H1 (cell line): ENCODE measurements at regions not wholly inside any gene's neighbourhood (a gene's known extent, or its start where the extent isn't known, plus 50 kb on each side); places are given as distances from the start of the nearest gene placed in this dataset.

Experiments used
- CTCF ChIA-PET: fragments of 300-600 bp; sonication (Branson Sonifier 250); formaldehyde crosslinking; loops from one replicate; lab custom pipeline; 2021; ENCODE audit not compliant: partially characterized antibody; lab: Charles Lee
- POLR2A ChIA-PET: fragments of 300-600 bp; sonication (Branson Sonifier 250); formaldehyde crosslinking; loops from one replicate; lab custom pipeline; 2021; ENCODE audit warnings: inconsistent platforms; ENCODE audit not compliant: partially characterized antibody; lab: Charles Lee
- DNase-seq, 2 experiments: peaks; one replicate each; pipeline versions ENCODE4 v3.0.0 to v3.0.0-alpha.2; 2010 to 2022; ENCODE audit warnings: low spot score in 2 of 2, low read depth in 1 of 2, mixed read lengths in 1 of 2
- FAIRE-seq: peaks from 2 replicates; lab custom pipeline; 2011; peaks lifted over from hg19 to GRCh38; lab: Jason Lieb, UNC
- H2AFZ ChIP-seq: 2 replicates; pipeline ENCODE4 v1.8.1; 2012; ENCODE audit warnings: low read length, inconsistent platforms
- H2AK5ac ChIP-seq: 2 replicates; pipeline ENCODE4 v1.6.1; 2013; ENCODE audit warnings: low read depth, low read length
- H2BK120ac ChIP-seq: replicated peaks from 2 replicates; pipeline ENCODE3; 2013; ENCODE audit warnings: low read depth, low read length, inconsistent platforms
- H2BK12ac ChIP-seq: 2 replicates; pipeline ENCODE4 v1.6.1; 2013; ENCODE audit warnings: low read depth, low read length
- H2BK15ac ChIP-seq: 2 replicates; pipeline ENCODE4 v1.6.1; 2013; ENCODE audit warnings: low read length
- H2BK20ac ChIP-seq: 2 replicates; pipeline ENCODE4 v1.6.1; 2013; ENCODE audit warnings: low read length
- H2BK5ac ChIP-seq: 2 replicates; pipeline ENCODE4 v1.6.1; 2013; ENCODE audit warnings: low read depth, low read length
- H3K14ac ChIP-seq: 2 replicates; pipeline ENCODE4 v1.6.1; 2013; ENCODE audit warnings: inconsistent platforms; ENCODE audit not compliant: insufficient read length
- H3K18ac ChIP-seq: 2 replicates; pipeline ENCODE4 v1.6.1; 2013; ENCODE audit warnings: low read length; ENCODE audit errors: extremely low read depth
- H3K23ac ChIP-seq: 2 replicates; pipeline ENCODE4 v1.6.1; 2013; ENCODE audit warnings: inconsistent platforms; ENCODE audit not compliant: insufficient read length
- H3K23me2 ChIP-seq: 2 replicates; pipeline ENCODE4 v1.6.1; 2013; ENCODE audit warnings: low read depth, low read length
- H3K27ac ChIP-seq: 2 replicates; pipeline ENCODE4 v1.6.1; 2011; ENCODE audit warnings: low read depth, low read length, inconsistent platforms
- H3K27me3 ChIP-seq, 4 experiments: replicated peaks in 1 of 4; 1 replicate in 1 of 4; 2 replicates in 3 of 4; pipeline versions ENCODE4 v1.6.1 to v1.8.1; 2011 to 2013; ENCODE audit warnings: low read length in 3 of 4, mild to moderate bottlenecking in 3 of 4, inconsistent platforms in 2 of 4, mixed read lengths in 2 of 4, moderate library complexity in 1 of 4; ENCODE audit not compliant: control insufficient read depth in 3 of 4, insufficient read depth in 3 of 4; ENCODE audit errors: extremely low read depth in 1 of 4
- H3K36me3 ChIP-seq, 4 experiments: 2 replicates each; pipeline versions ENCODE4 v1.6.1 to v1.8.1; 2011 to 2013; ENCODE audit warnings: mild to moderate bottlenecking in 4 of 4, low read length in 3 of 4, moderate library complexity in 2 of 4, control low read depth in 1 of 4, inconsistent platforms in 1 of 4; ENCODE audit not compliant: insufficient read depth in 4 of 4, control insufficient read depth in 2 of 4
- H3K4ac ChIP-seq: replicated peaks from 2 replicates; pipeline ENCODE3; 2013; ENCODE audit warnings: low read length, low read depth, mixed read lengths, inconsistent platforms; ENCODE audit not compliant: insufficient read length
- H3K4me1 ChIP-seq, 4 experiments: replicated peaks in 1 of 4; 1 replicate in 1 of 4; 2 replicates in 3 of 4; pipeline versions ENCODE4 v1.6.1 to v1.8.1; 2011 to 2013; ENCODE audit warnings: low read length in 3 of 4, inconsistent platforms in 2 of 4, mixed read lengths in 1 of 4; ENCODE audit not compliant: insufficient read depth in 4 of 4, control insufficient read depth in 3 of 4
- H3K4me2 ChIP-seq, 2 experiments: 2 replicates each; pipeline versions ENCODE4 v1.6.1 to v1.8.1; 2011 to 2013; ENCODE audit warnings: low read depth in 2 of 2, low read length in 2 of 2, control low read depth in 1 of 2, inconsistent platforms in 1 of 2, mild to moderate bottlenecking in 1 of 2; ENCODE audit not compliant: insufficient read depth in 1 of 2
- H3K4me3 ChIP-seq, 4 experiments: fragments of 200-600, 300-600 bp in 1 of 4; sonication (generic), shearing (Covaris generic), sonication (Bioruptor Twin) in 1 of 4; 2 replicates each; pipeline versions ENCODE4 v1.5.1 to v1.8.1; 2011 to 2016; ENCODE audit warnings: low read length in 4 of 4, low read depth in 3 of 4, control low read depth in 2 of 4, inconsistent platforms in 2 of 4, mild to moderate bottlenecking in 2 of 4, mixed read lengths in 1 of 4, moderate library complexity in 1 of 4; ENCODE audit not compliant: insufficient read depth in 2 of 4; ENCODE audit errors: extremely low read depth in 1 of 4
- H3K56ac ChIP-seq: replicated peaks from 2 replicates; pipeline ENCODE3; 2013; ENCODE audit warnings: low read depth, mild to moderate bottlenecking, mixed read lengths, low read length, inconsistent platforms; ENCODE audit not compliant: insufficient read length
- H3K79me1 ChIP-seq: 2 replicates; pipeline ENCODE4 v1.6.1; 2013; ENCODE audit warnings: low read depth, low read length, control low read depth
- H3K79me2 ChIP-seq, 2 experiments: 2 replicates each; pipeline versions ENCODE4 v1.6.1 to v1.8.1; 2012 to 2013; ENCODE audit warnings: low read length in 2 of 2, mild to moderate bottlenecking in 2 of 2, inconsistent platforms in 1 of 2; ENCODE audit not compliant: insufficient read depth in 2 of 2, control insufficient read depth in 1 of 2
- H3K9ac ChIP-seq, 4 experiments: replicated peaks in 1 of 4; 1 replicate in 1 of 4; 2 replicates in 3 of 4; pipeline versions ENCODE4 v1.6.1 to v1.8.1; 2011 to 2013; ENCODE audit warnings: low read depth in 3 of 4, low read length in 3 of 4, control low read depth in 2 of 4, mild to moderate bottlenecking in 2 of 4, moderate library complexity in 2 of 4, inconsistent platforms in 1 of 4; ENCODE audit errors: extremely low read depth in 1 of 4
- H3K9me3 ChIP-seq, 2 experiments: 2 replicates each; pipeline versions ENCODE4 v1.6.1 to v1.8.1; 2012 to 2013; ENCODE audit warnings: mild to moderate bottlenecking in 2 of 2, moderate library complexity in 2 of 2, control low read depth in 1 of 2, inconsistent platforms in 1 of 2, low read depth in 1 of 2, low read length in 1 of 2, mixed read lengths in 1 of 2; ENCODE audit not compliant: insufficient read depth in 2 of 2
- H4K20me1 ChIP-seq, 2 experiments: replicated peaks in 1 of 2; 2 replicates each; pipeline versions ENCODE3 to v1.8.1; 2011 to 2013; ENCODE audit warnings: inconsistent platforms in 2 of 2, low read length in 2 of 2, mild to moderate bottlenecking in 1 of 2; ENCODE audit not compliant: insufficient read depth in 2 of 2, control insufficient read depth in 1 of 2
- H4K5ac ChIP-seq: 2 replicates; pipeline ENCODE4 v1.6.1; 2013; ENCODE audit warnings: low read length, low read depth, mixed read lengths, inconsistent platforms; ENCODE audit not compliant: insufficient read length
- H4K8ac ChIP-seq: 2 replicates; pipeline ENCODE4 v1.8.0; 2013; ENCODE audit warnings: mild to moderate bottlenecking, moderate library complexity, low read length, inconsistent platforms; ENCODE audit not compliant: insufficient read depth; ENCODE audit errors: extremely low read depth
- H4K91ac ChIP-seq: replicated peaks from 2 replicates; pipeline ENCODE3; 2013; ENCODE audit warnings: low read length, mixed read lengths, inconsistent platforms; ENCODE audit not compliant: insufficient read length
- TAF7 ChIP-seq: optimal IDR thresholded peaks from 2 replicates; pipeline ENCODE3; 2011; ENCODE audit warnings: low read depth, mild to moderate bottlenecking, inconsistent platforms, low read length, moderate library complexity, borderline replicate concordance
- TF ChIP-seq, protein P1 (sequence below): fragments of 300-600 bp; sonication (generic); IDR thresholded peaks from 2 replicates; pipeline ENCODE4 v1.7.1; 2012; ENCODE audit warnings: low read length, moderate library complexity, mild to moderate bottlenecking, inconsistent platforms; ENCODE audit not compliant: insufficient replicate concordance

DNA sequence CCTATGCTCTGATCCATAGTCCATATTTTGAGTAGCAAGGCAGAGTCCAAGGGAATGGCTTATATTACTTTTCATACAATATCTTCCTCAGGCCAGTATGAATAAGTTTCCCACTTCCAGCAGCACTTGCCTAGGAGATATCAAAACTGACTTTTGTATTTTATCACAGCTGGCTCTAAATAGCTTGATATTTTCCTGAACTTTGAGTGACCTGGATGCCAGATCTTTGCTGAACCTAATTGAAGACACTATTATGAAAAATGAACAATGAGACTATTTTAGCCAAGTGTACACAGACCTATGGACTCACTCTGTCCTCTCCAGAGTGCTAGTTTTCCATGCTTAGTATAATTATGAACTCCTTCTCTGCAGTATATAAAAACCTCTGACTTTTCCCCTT lies 475.6 kb upstream of the PTGER4 start:
- Histone ChIP-seq H2BK12ac (no peak overlapping the region), H2BK120ac (no peak overlapping the region), H3K23ac (no peak overlapping the region), H3K4me1 (no peaks in the 10 kb centered on the region), H3K27ac (no peak overlapping the region; the same call in 1 of the 2 replicates), H3K79me1 (no peaks in the 10 kb centered on the region), H2AFZ (no peak overlapping the region), H3K9ac (no peak overlapping the region), H3K79me2 (no peaks in the 10 kb centered on the region), H3K56ac (no peak overlapping the region), H4K20me1 (no peaks in the 10 kb centered on the region), H3K36me3 (no peaks in the 10 kb centered on the region), H3K4me2 (no peak overlapping the region), H3K4me3 (no peak overlapping the region), H4K5ac (no peak overlapping the region), H4K91ac (no peak overlapping the region), H4K8ac (no peak overlapping the region), H3K9me3 (no peaks in the 10 kb centered on the region), H2BK5ac (no peak overlapping the region), H3K23me2 (no peaks in the 10 kb centered on the region), H2BK15ac (no peak overlapping the region), H2BK20ac (no peak overlapping the region), H2AK5ac (no peak overlapping the region), H3K14ac (no peak overlapping the region), H3K4ac (no peak overlapping the region), H3K27me3 (no peaks in the 10 kb centered on the region), H3K18ac (no peak overlapping the region)
- FAIRE-seq = no peak
- DNase-seq = no peak
- CTCF ChIA-PET = interaction anchor here (1.2 kb wide), 1 partner anchor 12 kb away, joined by 3 read pairs; no protein-coding TSS in a partner anchor
- POLR2A ChIA-PET = no interaction called here
- no peak for TF ChIP-seq TAF7
- TF ChIP-seq, protein P1, sequence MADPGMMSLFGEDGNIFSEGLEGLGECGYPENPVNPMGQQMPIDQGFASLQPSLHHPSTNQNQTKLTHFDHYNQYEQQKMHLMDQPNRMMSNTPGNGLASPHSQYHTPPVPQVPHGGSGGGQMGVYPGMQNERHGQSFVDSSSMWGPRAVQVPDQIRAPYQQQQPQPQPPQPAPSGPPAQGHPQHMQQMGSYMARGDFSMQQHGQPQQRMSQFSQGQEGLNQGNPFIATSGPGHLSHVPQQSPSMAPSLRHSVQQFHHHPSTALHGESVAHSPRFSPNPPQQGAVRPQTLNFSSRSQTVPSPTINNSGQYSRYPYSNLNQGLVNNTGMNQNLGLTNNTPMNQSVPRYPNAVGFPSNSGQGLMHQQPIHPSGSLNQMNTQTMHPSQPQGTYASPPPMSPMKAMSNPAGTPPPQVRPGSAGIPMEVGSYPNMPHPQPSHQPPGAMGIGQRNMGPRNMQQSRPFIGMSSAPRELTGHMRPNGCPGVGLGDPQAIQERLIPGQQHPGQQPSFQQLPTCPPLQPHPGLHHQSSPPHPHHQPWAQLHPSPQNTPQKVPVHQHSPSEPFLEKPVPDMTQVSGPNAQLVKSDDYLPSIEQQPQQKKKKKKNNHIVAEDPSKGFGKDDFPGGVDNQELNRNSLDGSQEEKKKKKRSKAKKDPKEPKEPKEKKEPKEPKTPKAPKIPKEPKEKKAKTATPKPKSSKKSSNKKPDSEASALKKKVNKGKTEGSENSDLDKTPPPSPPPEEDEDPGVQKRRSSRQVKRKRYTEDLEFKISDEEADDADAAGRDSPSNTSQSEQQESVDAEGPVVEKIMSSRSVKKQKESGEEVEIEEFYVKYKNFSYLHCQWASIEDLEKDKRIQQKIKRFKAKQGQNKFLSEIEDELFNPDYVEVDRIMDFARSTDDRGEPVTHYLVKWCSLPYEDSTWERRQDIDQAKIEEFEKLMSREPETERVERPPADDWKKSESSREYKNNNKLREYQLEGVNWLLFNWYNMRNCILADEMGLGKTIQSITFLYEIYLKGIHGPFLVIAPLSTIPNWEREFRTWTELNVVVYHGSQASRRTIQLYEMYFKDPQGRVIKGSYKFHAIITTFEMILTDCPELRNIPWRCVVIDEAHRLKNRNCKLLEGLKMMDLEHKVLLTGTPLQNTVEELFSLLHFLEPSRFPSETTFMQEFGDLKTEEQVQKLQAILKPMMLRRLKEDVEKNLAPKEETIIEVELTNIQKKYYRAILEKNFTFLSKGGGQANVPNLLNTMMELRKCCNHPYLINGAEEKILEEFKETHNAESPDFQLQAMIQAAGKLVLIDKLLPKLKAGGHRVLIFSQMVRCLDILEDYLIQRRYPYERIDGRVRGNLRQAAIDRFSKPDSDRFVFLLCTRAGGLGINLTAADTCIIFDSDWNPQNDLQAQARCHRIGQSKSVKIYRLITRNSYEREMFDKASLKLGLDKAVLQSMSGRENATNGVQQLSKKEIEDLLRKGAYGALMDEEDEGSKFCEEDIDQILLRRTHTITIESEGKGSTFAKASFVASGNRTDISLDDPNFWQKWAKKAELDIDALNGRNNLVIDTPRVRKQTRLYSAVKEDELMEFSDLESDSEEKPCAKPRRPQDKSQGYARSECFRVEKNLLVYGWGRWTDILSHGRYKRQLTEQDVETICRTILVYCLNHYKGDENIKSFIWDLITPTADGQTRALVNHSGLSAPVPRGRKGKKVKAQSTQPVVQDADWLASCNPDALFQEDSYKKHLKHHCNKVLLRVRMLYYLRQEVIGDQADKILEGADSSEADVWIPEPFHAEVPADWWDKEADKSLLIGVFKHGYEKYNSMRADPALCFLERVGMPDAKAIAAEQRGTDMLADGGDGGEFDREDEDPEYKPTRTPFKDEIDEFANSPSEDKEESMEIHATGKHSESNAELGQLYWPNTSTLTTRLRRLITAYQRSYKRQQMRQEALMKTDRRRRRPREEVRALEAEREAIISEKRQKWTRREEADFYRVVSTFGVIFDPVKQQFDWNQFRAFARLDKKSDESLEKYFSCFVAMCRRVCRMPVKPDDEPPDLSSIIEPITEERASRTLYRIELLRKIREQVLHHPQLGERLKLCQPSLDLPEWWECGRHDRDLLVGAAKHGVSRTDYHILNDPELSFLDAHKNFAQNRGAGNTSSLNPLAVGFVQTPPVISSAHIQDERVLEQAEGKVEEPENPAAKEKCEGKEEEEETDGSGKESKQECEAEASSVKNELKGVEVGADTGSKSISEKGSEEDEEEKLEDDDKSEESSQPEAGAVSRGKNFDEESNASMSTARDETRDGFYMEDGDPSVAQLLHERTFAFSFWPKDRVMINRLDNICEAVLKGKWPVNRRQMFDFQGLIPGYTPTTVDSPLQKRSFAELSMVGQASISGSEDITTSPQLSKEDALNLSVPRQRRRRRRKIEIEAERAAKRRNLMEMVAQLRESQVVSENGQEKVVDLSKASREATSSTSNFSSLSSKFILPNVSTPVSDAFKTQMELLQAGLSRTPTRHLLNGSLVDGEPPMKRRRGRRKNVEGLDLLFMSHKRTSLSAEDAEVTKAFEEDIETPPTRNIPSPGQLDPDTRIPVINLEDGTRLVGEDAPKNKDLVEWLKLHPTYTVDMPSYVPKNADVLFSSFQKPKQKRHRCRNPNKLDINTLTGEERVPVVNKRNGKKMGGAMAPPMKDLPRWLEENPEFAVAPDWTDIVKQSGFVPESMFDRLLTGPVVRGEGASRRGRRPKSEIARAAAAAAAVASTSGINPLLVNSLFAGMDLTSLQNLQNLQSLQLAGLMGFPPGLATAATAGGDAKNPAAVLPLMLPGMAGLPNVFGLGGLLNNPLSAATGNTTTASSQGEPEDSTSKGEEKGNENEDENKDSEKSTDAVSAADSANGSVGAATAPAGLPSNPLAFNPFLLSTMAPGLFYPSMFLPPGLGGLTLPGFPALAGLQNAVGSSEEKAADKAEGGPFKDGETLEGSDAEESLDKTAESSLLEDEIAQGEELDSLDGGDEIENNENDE = no peak
